ENCODE measurements at regions not wholly inside any gene's neighbourhood (a gene's known extent, or its start where the extent isn't known, plus 50 kb on each side); places are given as distances from the start of the nearest gene placed in this dataset.

- no peak for DNase-seq (ENCODE audit: low read depth)
- in situ Hi-C loops (cut with HindIII; ENCODE audit: low pct_unique_long_range_greater_than_20kb, low sequenced_read_pairs), result no loop called here
Measured at GRCh38 chr5:67623078-67623477, 426.5 kb upstream of the CD180 start.

GRCh38 chr5:67620424-67621397 is 424.1 kb upstream of the CD180 start:
- DNase-seq (ENCODE audit: low read depth), result no peak
- in situ Hi-C loops (cut with HindIII; ENCODE audit: low pct_unique_long_range_greater_than_20kb, low sequenced_read_pairs), result no loop called here

- in situ Hi-C loops (cut with HindIII; ENCODE audit: low pct_unique_long_range_greater_than_20kb, low sequenced_read_pairs), result no loop called here
Measured at GRCh38 chr5:67619636-67620035, 423.0 kb upstream of the CD180 start.

GRCh38 chr5:67619235-67619634 is 422.6 kb upstream of the CD180 start:
- in situ Hi-C loops (cut with HindIII; ENCODE audit: low pct_unique_long_range_greater_than_20kb, low sequenced_read_pairs), result no loop called here

More at GRCh38 chr5:67619636-67620035, 423.0 kb upstream of the CD180 start:
- DNase-seq (ENCODE audit: low read depth), result no peak

GRCh38 chr5:67617051-67617450 is 420.5 kb upstream of the CD180 start:
- no peak for DNase-seq (ENCODE audit: low read depth)

More at GRCh38 chr5:67619235-67619634, 422.6 kb upstream of the CD180 start:
- no peak for DNase-seq (ENCODE audit: low read depth)

GRCh38 chr5:67612961-67613360 is 416.4 kb upstream of the CD180 start:
- DNase-seq (ENCODE audit: low read depth), result no peak
- in situ Hi-C loops (cut with HindIII; ENCODE audit: low pct_unique_long_range_greater_than_20kb, low sequenced_read_pairs), result no loop called here

More at GRCh38 chr5:67617051-67617450, 420.5 kb upstream of the CD180 start:
- in situ Hi-C loops (cut with HindIII; ENCODE audit: low pct_unique_long_range_greater_than_20kb, low sequenced_read_pairs), result no loop called here

GRCh38 chr5:67610186-67610912 is 413.8 kb upstream of the CD180 start:
- no peak for DNase-seq (ENCODE audit: low read depth)
- in situ Hi-C loops (cut with HindIII; ENCODE audit: low pct_unique_long_range_greater_than_20kb, low sequenced_read_pairs), result no loop called here

GRCh38 chr5:67607958-67608357 is 411.4 kb upstream of the CD180 start:
- DNase-seq (ENCODE audit: low read depth), result no peak
- in situ Hi-C loops (cut with HindIII; ENCODE audit: low pct_unique_long_range_greater_than_20kb, low sequenced_read_pairs), result no loop called here

- in situ Hi-C loops (cut with HindIII; ENCODE audit: low pct_unique_long_range_greater_than_20kb, low sequenced_read_pairs), result no loop called here
- DNase-seq (ENCODE audit: low read depth), result no peak
Measured at GRCh38 chr5:67606586-67606947, 410.0 kb upstream of the CD180 start.

GRCh38 chr5:67605730-67606585 is 409.4 kb upstream of the CD180 start:
- no peak for DNase-seq (ENCODE audit: low read depth)
- in situ Hi-C loops (cut with HindIII; ENCODE audit: low pct_unique_long_range_greater_than_20kb, low sequenced_read_pairs), result no loop called here

- no peak for DNase-seq (ENCODE audit: low read depth)
- in situ Hi-C loops (cut with HindIII; ENCODE audit: low pct_unique_long_range_greater_than_20kb, low sequenced_read_pairs), result no loop called here
Measured at GRCh38 chr5:67591491-67591890, 394.9 kb upstream of the CD180 start.

GRCh38 chr5:67588389-67588788 is 391.8 kb upstream of the CD180 start:
- in situ Hi-C loops (cut with HindIII; ENCODE audit: low pct_unique_long_range_greater_than_20kb, low sequenced_read_pairs), result no loop called here
- DNase-seq (ENCODE audit: low read depth), result no peak

GRCh38 chr5:67581203-67581602 is 384.6 kb upstream of the CD180 start:
- DNase-seq (ENCODE audit: low read depth), result no peak
- in situ Hi-C loops (cut with HindIII; ENCODE audit: low pct_unique_long_range_greater_than_20kb, low sequenced_read_pairs), result no loop called here

- in situ Hi-C loops (cut with HindIII; ENCODE audit: low pct_unique_long_range_greater_than_20kb, low sequenced_read_pairs), result no loop called here
- DNase-seq (ENCODE audit: low read depth), result no peak
Measured at GRCh38 chr5:67578011-67578410, 381.4 kb upstream of the CD180 start.

- DNase-seq (ENCODE audit: low read depth), result no peak
- in situ Hi-C loops (cut with HindIII; ENCODE audit: low pct_unique_long_range_greater_than_20kb, low sequenced_read_pairs), result no loop called here
Measured at GRCh38 chr5:67577424-67577823, 380.8 kb upstream of the CD180 start.

- in situ Hi-C loops (cut with HindIII; ENCODE audit: low pct_unique_long_range_greater_than_20kb, low sequenced_read_pairs), result no loop called here
- no peak for DNase-seq (ENCODE audit: low read depth)
Measured at GRCh38 chr5:67576112-67576511, 379.5 kb upstream of the CD180 start.

- DNase-seq (ENCODE audit: low read depth), result no peak
- in situ Hi-C loops (cut with HindIII; ENCODE audit: low pct_unique_long_range_greater_than_20kb, low sequenced_read_pairs), result no loop called here
Measured at GRCh38 chr5:67575087-67575486, 378.5 kb upstream of the CD180 start.

GRCh38 chr5:67561151-67561932 is 364.7 kb upstream of the CD180 start:
- in situ Hi-C loops (cut with HindIII; ENCODE audit: low pct_unique_long_range_greater_than_20kb, low sequenced_read_pairs), result no loop called here

More at GRCh38 chr5:67561151-67561932, 364.7 kb upstream of the CD180 start:
- no peak for DNase-seq (ENCODE audit: low read depth)
